Naive B cell (primary cell): ENCODE measurements at regions not wholly inside any gene's neighbourhood (a gene's known extent, or its start where the extent isn't known, plus 50 kb on each side); places are given as distances from the start of the nearest gene placed in this dataset.
"Not testable (repeated sequence)": the region's sequence is repeated elsewhere in the genome, so short reads cannot be mapped to it uniquely, and the experiment has no call there.

ENCODE experiments used
- ATAC-seq, 2 donors: fragments of 150-1000 bp; cut with Tn5 transposase; 2 replicates each; pipeline ENCODE4 v1.10.0; 2021; ENCODE audit warnings: low read depth in 2 of 2, mild to moderate bottlenecking in 2 of 2, moderate library complexity in 2 of 2
- DNase-seq: peaks from one replicate; pipeline ENCODE4 v3.0.0; 2022
- H3K27ac Mint-ChIP-seq, 6 donors: one replicate each; pipeline ENCODE4 v1.8.0; 2020 to 2022; ENCODE audit warnings: mild to moderate bottlenecking in 6 of 6, mixed read lengths in 6 of 6, moderate library complexity in 5 of 6, inconsistent platforms in 2 of 6
- H3K27me3 Mint-ChIP-seq, 3 donors: one replicate each; pipeline ENCODE4 v1.8.0; 2021 to 2022; ENCODE audit warnings: mixed read lengths in 3 of 3, mild to moderate bottlenecking in 1 of 3
- H3K36me3 Mint-ChIP-seq, 2 donors: one replicate each; pipeline ENCODE4 v1.8.0; 2020 to 2022; ENCODE audit warnings: mixed read lengths in 2 of 2, inconsistent platforms in 1 of 2, mild to moderate bottlenecking in 1 of 2
- H3K4me1 Mint-ChIP-seq, 3 donors: one replicate each; pipeline ENCODE4 v1.8.0; 2020 to 2022; ENCODE audit warnings: mixed read lengths in 3 of 3, inconsistent platforms in 1 of 3, mild to moderate bottlenecking in 1 of 3, moderate library complexity in 1 of 3
- H3K4me3 Mint-ChIP-seq, 8 donors: one replicate each; pipeline ENCODE4 v1.8.0; 2020 to 2022; ENCODE audit warnings: mild to moderate bottlenecking in 8 of 8, mixed read lengths in 8 of 8, moderate library complexity in 8 of 8, inconsistent platforms in 2 of 8
- H3K9me3 Mint-ChIP-seq, 7 donors: one replicate each; pipeline ENCODE4 v1.8.0; 2020 to 2022; ENCODE audit warnings: mixed read lengths in 7 of 7, mild to moderate bottlenecking in 5 of 7, inconsistent platforms in 2 of 7, moderate library complexity in 1 of 7

- DNase-seq (no peak), ATAC-seq (no peak)
- no peaks in the 10 kb centered on the region for H3K27me3 Mint-ChIP-seq
- H3K36me3 Mint-ChIP-seq: no peaks in the 10 kb centered on the region
- no peak overlapping the region for H3K4me3 Mint-ChIP-seq
- H3K27ac Mint-ChIP-seq: no peak overlapping the region
- H3K9me3 Mint-ChIP-seq: peaks cover 0 to 8% (median 4%) of the 10 kb centered on the region in 7 donors
- no peaks in the 10 kb centered on the region for H3K4me1 Mint-ChIP-seq
These were observed 302.9 kb upstream of the ZFP42 start for GRCh38 chr4:187692626-187693025.

GRCh38 chr4:187695531-187695930 lies 300.0 kb upstream of the ZFP42 start:
- H3K36me3 Mint-ChIP-seq, H3K27me3 Mint-ChIP-seq, H3K4me3 Mint-ChIP-seq: not testable (repeated sequence)

GRCh38 chr4:187711586-187711985 lies 284.0 kb upstream of the ZFP42 start:
- DNase-seq (no peak), ATAC-seq (no peak)
- H3K27ac Mint-ChIP-seq: no peak overlapping the region
- H3K27me3 Mint-ChIP-seq: no peaks in the 10 kb centered on the region
- no peak overlapping the region for H3K4me3 Mint-ChIP-seq
- H3K4me1 Mint-ChIP-seq: no peaks in the 10 kb centered on the region
- peaks cover 0 to 9% of the 10 kb centered on the region in 2 donors for H3K36me3 Mint-ChIP-seq
- H3K9me3 Mint-ChIP-seq: peaks cover 9 to 24% (median 14%) of the 10 kb centered on the region in 7 donors

More at GRCh38 chr4:187695531-187695930, 300.0 kb upstream of the ZFP42 start:
- not testable (repeated sequence) for DNase-seq, ATAC-seq, H3K27ac Mint-ChIP-seq, H3K4me1 Mint-ChIP-seq
- peaks cover 0 to 11% (median 3%) of the 10 kb centered on the region in 7 donors for H3K9me3 Mint-ChIP-seq

- peaks cover 0 to 12% (median 7%) of the 10 kb centered on the region in 7 donors for H3K9me3 Mint-ChIP-seq
- H3K4me3 Mint-ChIP-seq: no peak overlapping the region
- no peaks in the 10 kb centered on the region for H3K36me3 Mint-ChIP-seq
- ATAC-seq (no peak), DNase-seq (no peak)
- H3K27ac Mint-ChIP-seq: no peak overlapping the region
- no peaks in the 10 kb centered on the region for H3K4me1 Mint-ChIP-seq
- no peaks in the 10 kb centered on the region for H3K27me3 Mint-ChIP-seq
These were observed 280.6 kb upstream of the ZFP42 start for GRCh38 chr4:187714957-187715356.

GRCh38 chr4:187715466-187715865 lies 280.1 kb upstream of the ZFP42 start:
- Mint-ChIP-seq H3K27me3 (no peaks in the 10 kb centered on the region), H3K27ac (no peak overlapping the region), H3K4me1 (no peaks in the 10 kb centered on the region), H3K36me3 (no peaks in the 10 kb centered on the region), H3K4me3 (no peak overlapping the region), H3K9me3 (peaks cover 0 to 12% (median 6%) of the 10 kb centered on the region in 7 donors)
- ATAC-seq (no peak), DNase-seq (no peak)

GRCh38 chr4:187724456-187724855 lies 271.1 kb upstream of the ZFP42 start:
- H3K4me3 Mint-ChIP-seq: no peak overlapping the region
- ATAC-seq (no peak), DNase-seq (no peak)
- H3K9me3 Mint-ChIP-seq: peaks cover 0 to 13% (median 12%) of the 10 kb centered on the region in 7 donors
- peaks cover 0 to 3% of the 10 kb centered on the region in 2 donors for H3K36me3 Mint-ChIP-seq
- no peak overlapping the region for H3K27ac Mint-ChIP-seq
- no peaks in the 10 kb centered on the region for H3K4me1 Mint-ChIP-seq
- H3K27me3 Mint-ChIP-seq: no peaks in the 10 kb centered on the region

GRCh38 chr4:187726485-187726884 lies 269.1 kb upstream of the ZFP42 start:
- Mint-ChIP-seq H3K4me3 (no peak overlapping the region), H3K27ac (no peak overlapping the region), H3K4me1 (no peaks in the 10 kb centered on the region), H3K9me3 (peaks cover 5 to 24% (median 17%) of the 10 kb centered on the region in 7 donors), H3K36me3 (peaks cover 0 to 3% of the 10 kb centered on the region in 2 donors), H3K27me3 (no peaks in the 10 kb centered on the region)
- no peak for DNase-seq
- ATAC-seq: no peak

- Mint-ChIP-seq H3K36me3 (no peaks in the 10 kb centered on the region), H3K4me1 (no peaks in the 10 kb centered on the region), H3K4me3 (no peak overlapping the region), H3K9me3 (peaks cover 10 to 30% (median 16%) of the 10 kb centered on the region in 7 donors), H3K27me3 (no peaks in the 10 kb centered on the region), H3K27ac (peak overlapping the region in 1 of 6 donors; percentile 20)
- no peak for DNase-seq
- ATAC-seq: no peak
These were observed 263.0 kb upstream of the ZFP42 start for GRCh38 chr4:187732524-187732923.

- H3K36me3 Mint-ChIP-seq: no peaks in the 10 kb centered on the region
- no peak for ATAC-seq
- no peak for DNase-seq
- peak overlapping the region in 1 of 6 donors; percentile 12 for H3K27ac Mint-ChIP-seq
- no peaks in the 10 kb centered on the region for H3K4me1 Mint-ChIP-seq
- peaks cover 9 to 45% (median 23%) of the 10 kb centered on the region in 7 donors for H3K9me3 Mint-ChIP-seq
- no peaks in the 10 kb centered on the region for H3K27me3 Mint-ChIP-seq
- no peak overlapping the region for H3K4me3 Mint-ChIP-seq
These were observed 255.8 kb upstream of the ZFP42 start for GRCh38 chr4:187739771-187740170.

- Mint-ChIP-seq H3K27me3 (no peaks in the 10 kb centered on the region), H3K36me3 (no peaks in the 10 kb centered on the region), H3K9me3 (peaks cover 9 to 36% (median 25%) of the 10 kb centered on the region in 7 donors), H3K4me3 (peak overlapping the region in 1 of 8 donors; percentile 46), H3K27ac (peak overlapping the region in 1 of 6 donors; percentile 21), H3K4me1 (no peaks in the 10 kb centered on the region)
- DNase-seq (no peak), ATAC-seq (no peak)
These were observed 250.7 kb upstream of the ZFP42 start for GRCh38 chr4:187744911-187745310.

GRCh38 chr4:187750652-187751051 lies 244.9 kb upstream of the ZFP42 start:
- not testable (repeated sequence) for H3K27me3 Mint-ChIP-seq, ATAC-seq, DNase-seq, H3K36me3 Mint-ChIP-seq, H3K4me1 Mint-ChIP-seq, H3K27ac Mint-ChIP-seq
- peaks cover 7 to 46% (median 18%) of the 10 kb centered on the region in 7 donors for H3K9me3 Mint-ChIP-seq
- H3K4me3 Mint-ChIP-seq: peak overlapping the region in 1 of 8 donors; percentile 68

GRCh38 chr4:187767158-187767557 lies 228.4 kb upstream of the ZFP42 start:
- Mint-ChIP-seq H3K27ac (no peak overlapping the region), H3K4me1 (no peaks in the 10 kb centered on the region), H3K4me3 (no peak overlapping the region), H3K9me3 (peaks cover 3 to 21% (median 7%) of the 10 kb centered on the region in 7 donors), H3K27me3 (no peaks in the 10 kb centered on the region), H3K36me3 (no peaks in the 10 kb centered on the region)
- ATAC-seq (no peak), DNase-seq (no peak)

- Mint-ChIP-seq H3K4me3 (no peak overlapping the region), H3K9me3 (peaks cover 3 to 21% (median 6%) of the 10 kb centered on the region in 7 donors), H3K36me3 (no peaks in the 10 kb centered on the region), H3K4me1 (no peaks in the 10 kb centered on the region), H3K27ac (no peak overlapping the region), H3K27me3 (no peaks in the 10 kb centered on the region)
- no peak for ATAC-seq
- no peak for DNase-seq
These were observed 227.9 kb upstream of the ZFP42 start for GRCh38 chr4:187767687-187768086.

- ATAC-seq: no peak
- no peaks in the 10 kb centered on the region for H3K36me3 Mint-ChIP-seq
- no peaks in the 10 kb centered on the region for H3K27me3 Mint-ChIP-seq
- no peak overlapping the region for H3K27ac Mint-ChIP-seq
- H3K4me1 Mint-ChIP-seq: no peaks in the 10 kb centered on the region
- no peak for DNase-seq
- H3K9me3 Mint-ChIP-seq: peaks cover 0 to 17% (median 4%) of the 10 kb centered on the region in 7 donors
- H3K4me3 Mint-ChIP-seq: no peak overlapping the region
These were observed 225.2 kb upstream of the ZFP42 start for GRCh38 chr4:187770345-187770744.

GRCh38 chr4:187777954-187778353 lies 217.6 kb upstream of the ZFP42 start:
- peaks cover 0 to 12% (median 9%) of the 10 kb centered on the region in 7 donors for H3K9me3 Mint-ChIP-seq
- H3K4me1 Mint-ChIP-seq: no peaks in the 10 kb centered on the region
- no peak for ATAC-seq
- H3K36me3 Mint-ChIP-seq: no peaks in the 10 kb centered on the region
- DNase-seq: no peak
- no peaks in the 10 kb centered on the region for H3K27me3 Mint-ChIP-seq
- no peak overlapping the region for H3K4me3 Mint-ChIP-seq
- no peak overlapping the region for H3K27ac Mint-ChIP-seq
